ENCODE measurements at regions not wholly inside any gene's neighbourhood (a gene's known extent, or its start where the extent isn't known, plus 50 kb on each side); places are given as distances from the start of the nearest gene placed in this dataset.

- 24% methylated on average over 1 of the region's 1 CpG for WGBS (ENCODE audit: low lambda C conversion rate, missing lambda C conversion rate)
- no peaks in the 10 kb centered on the region for H4K20me1 ChIP-seq (ENCODE audit: insufficient read depth, poor library complexity, severe bottlenecking)
- H3K9me3 ChIP-seq (ENCODE audit: low read depth), result no peaks in the 10 kb centered on the region
- no peaks in the 10 kb centered on the region for H3K36me3 ChIP-seq (replicated peaks; ENCODE audit: insufficient read depth, low read depth)
- no peak overlapping the region for H3K4me2 ChIP-seq
- no peak for DNase-seq (ENCODE audit: low spot score)
- no peak overlapping the region for H2AFZ ChIP-seq
- peak overlapping the region; percentile 26 for H3K27ac ChIP-seq
- TF ChIP-seq EZH2phosphoT487 (IDR thresholded peaks at IDR 0.05; ENCODE audit: low read depth, severe bottlenecking, unreplicated experiment) (no peak), EZH2 (IDR thresholded peaks at IDR 0.05; ENCODE audit: borderline replicate concordance) (no peak), CTCF (IDR thresholded peaks at IDR 0.05; ENCODE audit: poor library complexity) (no peak)
- H3K27me3 ChIP-seq, result no peaks in the 10 kb centered on the region
- H3K4me1 ChIP-seq (ENCODE audit: insufficient read depth), result no peaks in the 10 kb centered on the region
- H3K9me2 ChIP-seq (replicated peaks; ENCODE audit: insufficient read depth), result no peaks in the 10 kb centered on the region
- H3K4me3 ChIP-seq, result no peak overlapping the region
- H3K79me2 ChIP-seq, result no peaks in the 10 kb centered on the region
These were observed 674.7 kb downstream of the CCSER2 start for GRCh38 chr10:85003083-85003482.

GRCh38 chr10:85008488-85009184, 680.2 kb downstream of the CCSER2 start:
- Histone ChIP-seq H3K27me3 (no peaks in the 10 kb centered on the region), H4K20me1 (ENCODE audit: insufficient read depth, poor library complexity, severe bottlenecking) (no peaks in the 10 kb centered on the region), H3K4me2 (peak overlapping the region; percentile 25), H3K4me1 (ENCODE audit: insufficient read depth) (no peaks in the 10 kb centered on the region), H3K4me3 (no peak overlapping the region), H2AFZ (no peak overlapping the region), H3K9me2 (replicated peaks; ENCODE audit: insufficient read depth) (no peaks in the 10 kb centered on the region), H3K9me3 (ENCODE audit: low read depth) (no peaks in the 10 kb centered on the region), H3K27ac (peak overlapping the region; percentile 42), H3K79me2 (no peaks in the 10 kb centered on the region), H3K36me3 (replicated peaks; ENCODE audit: insufficient read depth, low read depth) (no peaks in the 10 kb centered on the region)
- no peak for TF ChIP-seq EZH2 (IDR thresholded peaks at IDR 0.05; ENCODE audit: borderline replicate concordance)
- 72% methylated on average over 6 of the region's 6 CpGs for WGBS (ENCODE audit: low lambda C conversion rate, missing lambda C conversion rate)
- peak; percentile 39 for DNase-seq (ENCODE audit: low spot score)

GRCh38 chr10:85012305-85012704, 683.9 kb downstream of the CCSER2 start:
- H3K27ac ChIP-seq, result no peak overlapping the region
- no peaks in the 10 kb centered on the region for H4K20me1 ChIP-seq (ENCODE audit: insufficient read depth, poor library complexity, severe bottlenecking)
- no peak overlapping the region for H3K4me3 ChIP-seq
- no peaks in the 10 kb centered on the region for H3K4me1 ChIP-seq (ENCODE audit: insufficient read depth)
- H3K9me2 ChIP-seq (replicated peaks; ENCODE audit: insufficient read depth), result no peaks in the 10 kb centered on the region
- no peaks in the 10 kb centered on the region for H3K9me3 ChIP-seq (ENCODE audit: low read depth)
- DNase-seq (ENCODE audit: low spot score), result no peak
- 66% methylated on average over 2 of the region's 2 CpGs for WGBS (ENCODE audit: low lambda C conversion rate, missing lambda C conversion rate)
- no peaks in the 10 kb centered on the region for H3K79me2 ChIP-seq
- no peaks in the 10 kb centered on the region for H3K36me3 ChIP-seq (replicated peaks; ENCODE audit: insufficient read depth, low read depth)
- no peak overlapping the region for H3K4me2 ChIP-seq
- no peaks in the 10 kb centered on the region for H3K27me3 ChIP-seq
- H2AFZ ChIP-seq, result no peak overlapping the region
- TF ChIP-seq EZH2phosphoT487 (IDR thresholded peaks at IDR 0.05; ENCODE audit: low read depth, severe bottlenecking, unreplicated experiment), result no peak
- no peak for TF ChIP-seq CTCF (IDR thresholded peaks at IDR 0.05; ENCODE audit: poor library complexity)
- no peak for TF ChIP-seq EZH2 (IDR thresholded peaks at IDR 0.05; ENCODE audit: borderline replicate concordance)

GRCh38 chr10:85026878-85027467, 698.6 kb downstream of the CCSER2 start:
- DNase-seq (ENCODE audit: low spot score), result no peak
- no peak overlapping the region for H3K27ac ChIP-seq
- no peaks in the 10 kb centered on the region for H3K79me2 ChIP-seq
- no peaks in the 10 kb centered on the region for H3K4me1 ChIP-seq (ENCODE audit: insufficient read depth)
- no peak overlapping the region for H3K4me3 ChIP-seq
- no peaks in the 10 kb centered on the region for H4K20me1 ChIP-seq (ENCODE audit: insufficient read depth, poor library complexity, severe bottlenecking)
- H3K9me2 ChIP-seq (replicated peaks; ENCODE audit: insufficient read depth), result no peaks in the 10 kb centered on the region
- H3K9me3 ChIP-seq (ENCODE audit: low read depth), result no peaks in the 10 kb centered on the region
- no peak overlapping the region for H2AFZ ChIP-seq
- H3K27me3 ChIP-seq, result no peaks in the 10 kb centered on the region
- no peak overlapping the region for H3K4me2 ChIP-seq
- no peaks in the 10 kb centered on the region for H3K36me3 ChIP-seq (replicated peaks; ENCODE audit: insufficient read depth, low read depth)
- no peak for TF ChIP-seq EZH2phosphoT487 (IDR thresholded peaks at IDR 0.05; ENCODE audit: low read depth, severe bottlenecking, unreplicated experiment)
- no peak for TF ChIP-seq CTCF (IDR thresholded peaks at IDR 0.05; ENCODE audit: poor library complexity)
- no peak for TF ChIP-seq EZH2 (IDR thresholded peaks at IDR 0.05; ENCODE audit: borderline replicate concordance)
